ENCODE measurements at regions not wholly inside any gene's neighbourhood (a gene's known extent, or its start where the extent isn't known, plus 50 kb on each side); places are given as distances from the start of the nearest gene placed in this dataset.

DNA sequence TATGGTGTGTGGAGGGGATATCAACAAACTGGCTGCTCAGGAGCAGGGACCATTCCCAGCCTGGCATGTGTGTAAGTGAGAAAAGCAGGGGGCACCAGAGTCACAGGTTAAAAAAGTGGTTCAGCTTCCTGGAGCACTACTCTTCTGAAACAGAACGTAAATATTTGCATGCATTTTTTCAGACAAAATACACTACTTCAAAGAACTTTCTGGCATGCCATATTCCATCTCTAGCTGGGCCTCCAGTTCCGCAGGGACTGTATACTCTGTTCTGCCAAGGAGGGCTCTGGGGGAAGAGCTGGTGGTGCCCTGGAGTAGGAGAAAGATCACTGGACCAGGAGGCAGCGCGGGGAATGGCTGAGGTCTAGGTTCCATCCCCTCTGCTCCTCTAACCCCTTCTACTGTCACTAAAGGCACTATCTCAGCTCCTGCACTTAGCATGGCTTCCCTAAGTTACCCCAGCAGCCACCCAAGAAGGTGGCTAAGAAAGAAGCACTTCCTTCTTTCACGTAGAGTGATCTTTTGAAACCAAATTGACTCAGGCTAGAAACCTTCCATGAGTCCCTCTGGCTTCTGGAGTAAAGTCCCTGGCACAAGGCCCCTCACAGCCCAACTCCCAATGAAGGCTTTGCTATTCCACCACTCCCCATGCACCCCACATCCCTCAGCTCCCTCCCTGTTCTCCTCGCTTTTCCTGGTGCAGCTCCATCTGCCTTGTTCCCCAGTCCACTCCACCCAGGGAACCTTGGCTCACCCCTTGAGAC, 57.6 kb upstream of the CABLES1 start:
- peak; percentile 20 for DNase-seq

DNA sequence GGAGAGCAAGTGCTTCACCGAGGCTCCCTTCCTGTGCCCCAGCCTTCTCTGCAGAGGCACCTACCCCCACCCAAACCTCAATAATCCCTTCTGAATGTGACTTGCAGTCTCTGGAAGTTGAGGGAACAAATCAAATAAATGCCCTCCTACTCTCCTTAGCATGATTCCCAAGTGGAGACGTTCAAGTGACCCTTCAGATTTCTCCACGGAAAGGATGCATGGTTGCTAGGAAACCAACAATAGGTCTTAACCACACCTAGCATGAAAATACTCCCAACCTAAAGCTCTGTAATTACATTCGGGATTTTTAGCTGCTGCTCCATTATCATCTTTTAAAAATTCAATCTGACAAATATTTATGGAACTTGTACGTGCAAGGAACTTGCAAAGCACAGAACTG, 50.2 kb upstream of the CABLES1 start:
- DNase-seq: peak; percentile 5
